IMR-90 (cell line): ENCODE measurements at regions not wholly inside any gene's neighbourhood (a gene's known extent, or its start where the extent isn't known, plus 50 kb on each side); places are given as distances from the start of the nearest gene placed in this dataset.

Experiments used
- ATAC-seq: fragments of 200-7000 bp; cut with Tn5 transposase; 2 replicates; pipeline ENCODE4 v1.9.1; 2020; ENCODE audit warnings: low read depth, mild to moderate bottlenecking, moderate library complexity
- BruUV-seq: library from RNA; stranded (reverse); fragments of 400-500 nt; replicated peaks from 2 replicates; lab custom pipeline; 2021; lab: Mats Ljungman, UMichigan
- CTCF ChIA-PET: fragments of 300-600 bp; formaldehyde crosslinking; extraction: SDS; loops from one replicate; lab custom pipeline; 2021; ENCODE audit warnings: antibody characterized with exemption; lab: Yijun Ruan, JAX
- POLR2A ChIA-PET: fragments of 300-600 bp; sonication (Branson Sonifier 250); formaldehyde crosslinking; loops from one replicate; lab custom pipeline; 2022; ENCODE audit warnings: antibody characterized with exemption; ENCODE audit not compliant: unreplicated experiment; lab: Charles Lee
- DNase-seq: peaks from one replicate; pipeline ENCODE4 v3.0.0; 2013
- H2AFZ ChIP-seq: replicated peaks from 2 replicates; pipeline ENCODE3; 2013; ENCODE audit warnings: low read length, mild to moderate bottlenecking; ENCODE audit not compliant: poor library complexity
- H2AK5ac ChIP-seq: 2 replicates; pipeline ENCODE4 v1.6.1; 2013; ENCODE audit warnings: low read depth, low read length, inconsistent platforms
- H2AK9ac ChIP-seq: replicated peaks from 2 replicates; pipeline ENCODE3; 2013; ENCODE audit warnings: mild to moderate bottlenecking, low read depth, low read length, moderate library complexity; ENCODE audit not compliant: poor library complexity
- H2BK120ac ChIP-seq: 2 replicates; pipeline ENCODE4 v1.6.1; 2013; ENCODE audit warnings: low read depth, low read length, inconsistent platforms
- H2BK15ac ChIP-seq: 3 replicates; pipeline ENCODE4 v1.6.1; 2013; ENCODE audit warnings: low read depth, low read length, inconsistent platforms
- H2BK20ac ChIP-seq: 2 replicates; pipeline ENCODE4 v1.6.1; 2013; ENCODE audit warnings: low read depth, mild to moderate bottlenecking, inconsistent platforms, low read length, moderate library complexity
- H2BK5ac ChIP-seq: 2 replicates; pipeline ENCODE4 v1.6.1; 2013; ENCODE audit warnings: mild to moderate bottlenecking, low read depth, low read length, inconsistent platforms; ENCODE audit not compliant: poor library complexity, severe bottlenecking
- H3K14ac ChIP-seq: replicated peaks from 2 replicates; pipeline ENCODE4 v1.6.1; 2013; ENCODE audit warnings: low read depth, low read length, inconsistent platforms
- H3K18ac ChIP-seq: 2 replicates; pipeline ENCODE4 v1.6.1; 2013; ENCODE audit warnings: low read depth, low read length, control low read depth
- H3K23ac ChIP-seq: 2 replicates; pipeline ENCODE4 v1.6.1; 2013; ENCODE audit warnings: low read depth, low read length, inconsistent platforms
- H3K27ac ChIP-seq: 2 replicates; pipeline ENCODE4 v1.5.1; 2013; ENCODE audit warnings: mild to moderate bottlenecking, control low read depth, low read length; ENCODE audit not compliant: insufficient read depth
- H3K27me3 ChIP-seq: 2 replicates; pipeline ENCODE4 v1.6.1; 2013; ENCODE audit warnings: low read length; ENCODE audit not compliant: control insufficient read depth, insufficient read depth
- H3K36me3 ChIP-seq: 2 replicates; pipeline ENCODE4 v1.6.1; 2013; ENCODE audit warnings: low read length, mixed read lengths; ENCODE audit not compliant: control insufficient read depth, insufficient read depth
- H3K4ac ChIP-seq: 2 replicates; pipeline ENCODE4 v1.6.1; 2013; ENCODE audit warnings: low read depth, low read length, inconsistent platforms
- H3K4me1 ChIP-seq: 2 replicates; pipeline ENCODE4 v1.6.1; 2013; ENCODE audit warnings: low read length, mixed read lengths; ENCODE audit not compliant: control insufficient read depth, insufficient read depth
- H3K4me2 ChIP-seq: 2 replicates; pipeline ENCODE4 v1.6.1; 2013; ENCODE audit warnings: low read depth, mild to moderate bottlenecking, control low read depth, low read length, moderate library complexity
- H3K4me3 ChIP-seq: 2 replicates; pipeline ENCODE4 v1.5.1; 2013; ENCODE audit warnings: low read depth, mild to moderate bottlenecking, control low read depth, low read length, moderate library complexity; ENCODE audit not compliant: insufficient read depth
- H3K56ac ChIP-seq: 2 replicates; pipeline ENCODE4 v1.6.1; 2013; ENCODE audit warnings: low read length, inconsistent platforms; ENCODE audit not compliant: insufficient read depth; ENCODE audit errors: extremely low read depth
- H3K79me1 ChIP-seq, 2 experiments: 2 replicates each; pipeline ENCODE4 v1.6.1; 2013; ENCODE audit warnings: low read length in 2 of 2, inconsistent platforms in 1 of 2, low read depth in 1 of 2
- H3K9ac ChIP-seq: 2 replicates; pipeline ENCODE4 v1.6.1; 2013; ENCODE audit warnings: low read depth, low read length, control low read depth
- H3K9me1 ChIP-seq: 2 replicates; pipeline ENCODE4 v1.6.1; 2013; ENCODE audit warnings: low read length, inconsistent platforms; ENCODE audit not compliant: insufficient read depth
- H3K9me3 ChIP-seq: 2 replicates; pipeline ENCODE4 v1.6.1; 2013; ENCODE audit warnings: low read length; ENCODE audit not compliant: control insufficient read depth, insufficient read depth
- H4K20me1 ChIP-seq: 2 replicates; pipeline ENCODE4 v1.6.1; 2013; ENCODE audit warnings: low read length, inconsistent platforms; ENCODE audit not compliant: insufficient read depth
- H4K5ac ChIP-seq: 2 replicates; pipeline ENCODE4 v1.6.1; 2013; ENCODE audit warnings: mild to moderate bottlenecking, low read depth, low read length, control low read depth
- H4K8ac ChIP-seq, 2 experiments: 2 replicates each; pipeline ENCODE4 v1.6.1; 2013; ENCODE audit warnings: low read depth in 2 of 2, low read length in 2 of 2, control low read depth in 1 of 2, inconsistent platforms in 1 of 2
- H4K91ac ChIP-seq: 2 replicates; pipeline ENCODE4 v1.6.1; 2013; ENCODE audit warnings: low read depth, low read length, inconsistent platforms; ENCODE audit not compliant: insufficient read depth
- BHLHE40 ChIP-seq: fragments of 150-350 bp; IDR thresholded peaks from 2 replicates; pipeline ENCODE4 v1.6.1; 2016; ENCODE audit warnings: mild to moderate bottlenecking, low read depth, low read length
- CEBPB ChIP-seq: IDR thresholded peaks from 2 replicates; pipeline ENCODE4 v1.6.1; 2012; ENCODE audit warnings: low read depth, low read length, improper control_type of control experiment
- CHD1 ChIP-seq: IDR thresholded peaks from 2 replicates; pipeline ENCODE4 v1.6.1; 2012; ENCODE audit warnings: low read depth, low read length, improper control_type of control experiment
- FOS ChIP-seq: fragments of 150-350 bp; IDR thresholded peaks from 2 replicates; pipeline ENCODE4 v1.6.1; 2016; ENCODE audit warnings: low read depth, low read length
- MAFK ChIP-seq: IDR thresholded peaks from 2 replicates; pipeline ENCODE4 v1.6.1; 2012; ENCODE audit warnings: low read depth, low read length, improper control_type of control experiment
- MAZ ChIP-seq: IDR thresholded peaks from 2 replicates; pipeline ENCODE4 v1.6.1; 2012; ENCODE audit warnings: low read depth, mild to moderate bottlenecking, low read length, improper control_type of control experiment, moderate library complexity, borderline replicate concordance
- MXI1 ChIP-seq: IDR thresholded peaks from 2 replicates; pipeline ENCODE4 v1.6.1; 2012; ENCODE audit warnings: low read depth, mild to moderate bottlenecking, low read length, moderate library complexity, borderline replicate concordance
- NFE2L2 ChIP-seq: fragments of 150-350 bp; IDR thresholded peaks from 2 replicates; pipeline ENCODE4 v1.6.1; 2016; ENCODE audit warnings: low read depth, mild to moderate bottlenecking, low read length
- POLR2A ChIP-seq: IDR thresholded peaks from 2 replicates; pipeline ENCODE4 v1.6.1; 2012; ENCODE audit warnings: mild to moderate bottlenecking, low read depth, low read length
- RAD21 ChIP-seq: IDR thresholded peaks from 2 replicates; pipeline ENCODE4 v1.6.1; 2012; ENCODE audit warnings: low read length, improper control_type of control experiment
- RCOR1 ChIP-seq: IDR thresholded peaks from 2 replicates; pipeline ENCODE4 v1.6.1; 2012; ENCODE audit warnings: mild to moderate bottlenecking, low read length, improper control_type of control experiment; ENCODE audit not compliant: insufficient replicate concordance
- RFX5 ChIP-seq: IDR thresholded peaks from 2 replicates; pipeline ENCODE4 v1.8.0; 2012; ENCODE audit warnings: low read depth, mild to moderate bottlenecking, low read length, moderate library complexity
- SMC3 ChIP-seq: fragments of 150-350 bp; IDR thresholded peaks from 2 replicates; pipeline ENCODE4 v1.6.1; 2016; ENCODE audit warnings: low read depth, mild to moderate bottlenecking, antibody characterized with exemption, low read length, moderate library complexity
- WGBS, 2 experiments: methylation state at CpG; one replicate each; pipeline versions ENCODE4 v1.1.5 to v1.1.7; 2013; ENCODE audit warnings: missing lambda C conversion rate in 2 of 2; ENCODE audit not compliant: insufficient read length in 1 of 2; ENCODE audit errors: extremely low coverage in 2 of 2; 5-methylcytosine and 5-hydroxymethylcytosine counted together
- dilution Hi-C: fragments of 300-500 bp; cut with HindIII; formaldehyde crosslinking; loops from one replicate; pipeline ENCODE4 v1.14.3; 2018; ENCODE audit warnings: low sequenced_read_pairs; ENCODE audit not compliant: unreplicated experiment
- in situ Hi-C: fragments of 300-500 bp; cut with MboI; formaldehyde crosslinking; loops from 3 replicates; pipeline ENCODE4 v1.14.3; 2019; ENCODE audit warnings: low sequenced_read_pairs, inconsistent platforms, mixed read lengths
- intact Hi-C: fragments of 100-400 bp; cut with micrococcal nuclease; formaldehyde crosslinking; loops from 2 replicates; pipeline ENCODE4 v1.10.0; 2022
- TF ChIP-seq, protein P1 (sequence below): conservative IDR thresholded peaks from 2 replicates; pipeline ENCODE4 v1.5.1; 2012; ENCODE audit warnings: mild to moderate bottlenecking, low read depth, low read length, improper control_type of control experiment
- TF ChIP-seq, protein P2 (sequence below): fragments of 150-350 bp; IDR thresholded peaks from 2 replicates; pipeline ENCODE4 v1.6.1; 2017; ENCODE audit warnings: mild to moderate bottlenecking, antibody characterized with exemption, low read length, low read depth
- TF ChIP-seq, protein P3 (sequence below): fragments of 150-350 bp; IDR thresholded peaks from 2 replicates; pipeline ENCODE4 v1.6.1; 2016; ENCODE audit warnings: low read depth, mild to moderate bottlenecking, low read length, moderate library complexity, borderline replicate concordance

DNA sequence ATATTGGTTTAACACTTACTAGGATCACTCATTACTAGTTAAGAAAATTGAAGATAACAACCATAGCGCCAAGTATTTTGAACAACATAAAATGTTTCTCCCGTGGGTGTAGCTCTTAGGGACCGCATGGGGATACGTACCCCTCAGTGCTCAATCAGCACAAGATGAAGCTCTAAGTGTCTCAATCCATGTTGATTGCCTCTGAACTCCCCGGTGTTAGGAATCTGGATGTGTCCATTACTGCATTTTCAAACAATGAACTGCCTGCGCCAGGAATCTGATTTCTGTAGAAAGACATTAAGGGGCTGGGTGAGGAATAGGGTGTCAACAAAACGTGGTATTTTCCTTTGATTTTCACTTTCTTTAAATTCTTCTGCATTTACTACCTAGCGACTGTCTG, 100.2 kb downstream of the LMO4 start:
- ChIA-PET POLR2A (no interaction called here), CTCF (no interaction called here)
- H3K4me1 ChIP-seq: no peaks in the 10 kb centered on the region
- intact Hi-C loops: no loop called here
- no peak for ATAC-seq
- H2AFZ ChIP-seq: no peak overlapping the region
- no peak overlapping the region for H2AK9ac ChIP-seq
- no peaks in the 10 kb centered on the region for H4K20me1 ChIP-seq
- H3K56ac ChIP-seq: no peak overlapping the region
- no peak overlapping the region for H3K9ac ChIP-seq
- no peak overlapping the region for H4K91ac ChIP-seq
- no peak overlapping the region for H3K18ac ChIP-seq
- no peak overlapping the region for H3K14ac ChIP-seq
- no peak overlapping the region for H3K23ac ChIP-seq
- no peaks in the 10 kb centered on the region for H3K36me3 ChIP-seq
- H3K79me1 ChIP-seq: no peaks in the 10 kb centered on the region
- no peaks in the 10 kb centered on the region for H3K9me1 ChIP-seq
- H4K8ac ChIP-seq: no peak overlapping the region
- no TSS peak for BruUV-seq
- H2BK5ac ChIP-seq: no peak overlapping the region
- H4K5ac ChIP-seq: no peak overlapping the region
- H2BK15ac ChIP-seq: no peak overlapping the region
- no peak for TF ChIP-seq MXI1
- TF ChIP-seq RFX5: no peak
- TF ChIP-seq MAZ: no peak
- TF ChIP-seq, protein P1, sequence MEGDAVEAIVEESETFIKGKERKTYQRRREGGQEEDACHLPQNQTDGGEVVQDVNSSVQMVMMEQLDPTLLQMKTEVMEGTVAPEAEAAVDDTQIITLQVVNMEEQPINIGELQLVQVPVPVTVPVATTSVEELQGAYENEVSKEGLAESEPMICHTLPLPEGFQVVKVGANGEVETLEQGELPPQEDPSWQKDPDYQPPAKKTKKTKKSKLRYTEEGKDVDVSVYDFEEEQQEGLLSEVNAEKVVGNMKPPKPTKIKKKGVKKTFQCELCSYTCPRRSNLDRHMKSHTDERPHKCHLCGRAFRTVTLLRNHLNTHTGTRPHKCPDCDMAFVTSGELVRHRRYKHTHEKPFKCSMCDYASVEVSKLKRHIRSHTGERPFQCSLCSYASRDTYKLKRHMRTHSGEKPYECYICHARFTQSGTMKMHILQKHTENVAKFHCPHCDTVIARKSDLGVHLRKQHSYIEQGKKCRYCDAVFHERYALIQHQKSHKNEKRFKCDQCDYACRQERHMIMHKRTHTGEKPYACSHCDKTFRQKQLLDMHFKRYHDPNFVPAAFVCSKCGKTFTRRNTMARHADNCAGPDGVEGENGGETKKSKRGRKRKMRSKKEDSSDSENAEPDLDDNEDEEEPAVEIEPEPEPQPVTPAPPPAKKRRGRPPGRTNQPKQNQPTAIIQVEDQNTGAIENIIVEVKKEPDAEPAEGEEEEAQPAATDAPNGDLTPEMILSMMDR: no peak
- TF ChIP-seq, protein P2, sequence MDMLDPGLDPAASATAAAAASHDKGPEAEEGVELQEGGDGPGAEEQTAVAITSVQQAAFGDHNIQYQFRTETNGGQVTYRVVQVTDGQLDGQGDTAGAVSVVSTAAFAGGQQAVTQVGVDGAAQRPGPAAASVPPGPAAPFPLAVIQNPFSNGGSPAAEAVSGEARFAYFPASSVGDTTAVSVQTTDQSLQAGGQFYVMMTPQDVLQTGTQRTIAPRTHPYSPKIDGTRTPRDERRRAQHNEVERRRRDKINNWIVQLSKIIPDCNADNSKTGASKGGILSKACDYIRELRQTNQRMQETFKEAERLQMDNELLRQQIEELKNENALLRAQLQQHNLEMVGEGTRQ: no peak
- TF ChIP-seq RAD21: no peak
- TF ChIP-seq, protein P3, sequence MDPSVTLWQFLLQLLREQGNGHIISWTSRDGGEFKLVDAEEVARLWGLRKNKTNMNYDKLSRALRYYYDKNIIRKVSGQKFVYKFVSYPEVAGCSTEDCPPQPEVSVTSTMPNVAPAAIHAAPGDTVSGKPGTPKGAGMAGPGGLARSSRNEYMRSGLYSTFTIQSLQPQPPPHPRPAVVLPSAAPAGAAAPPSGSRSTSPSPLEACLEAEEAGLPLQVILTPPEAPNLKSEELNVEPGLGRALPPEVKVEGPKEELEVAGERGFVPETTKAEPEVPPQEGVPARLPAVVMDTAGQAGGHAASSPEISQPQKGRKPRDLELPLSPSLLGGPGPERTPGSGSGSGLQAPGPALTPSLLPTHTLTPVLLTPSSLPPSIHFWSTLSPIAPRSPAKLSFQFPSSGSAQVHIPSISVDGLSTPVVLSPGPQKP: no peak
- TF ChIP-seq BHLHE40: no peak
- no peak for TF ChIP-seq RCOR1
- no peak for TF ChIP-seq SMC3
- TF ChIP-seq CEBPB: no peak
- TF ChIP-seq FOS: no peak
- no peak for TF ChIP-seq POLR2A
- TF ChIP-seq CHD1: no peak
- TF ChIP-seq MAFK: no peak
- TF ChIP-seq NFE2L2: no peak
- H3K4me2 ChIP-seq: no peak overlapping the region
- H3K4ac ChIP-seq: no peak overlapping the region
- in situ Hi-C loops: no loop called here
- H2BK120ac ChIP-seq: no peak overlapping the region
- H3K27me3 ChIP-seq: no peaks in the 10 kb centered on the region
- dilution Hi-C loops: no loop called here
- no peak overlapping the region for H3K4me3 ChIP-seq
- no peak overlapping the region for H2AK5ac ChIP-seq
- no peak for DNase-seq
- no peaks in the 10 kb centered on the region for H3K9me3 ChIP-seq
- WGBS, 2 experiments: 100% methylated on average over 2 of the region's 8 CpGs; no CpG with 5 or more reads in 1 of the 2 experiments
- H2BK20ac ChIP-seq: no peak overlapping the region
- no peak overlapping the region for H3K27ac ChIP-seq
